H1 (cell line): ENCODE measurements at regions not wholly inside any gene's neighbourhood (a gene's known extent, or its start where the extent isn't known, plus 50 kb on each side); places are given as distances from the start of the nearest gene placed in this dataset.

Experiments used
- BRCA1 ChIP-seq: IDR thresholded peaks from 2 replicates; pipeline ENCODE4 v1.6.1; 2012; ENCODE audit warnings: low read depth, low read length, improper control_type of control experiment
- CHD1 ChIP-seq: IDR thresholded peaks from 2 replicates; pipeline ENCODE4 v1.6.1; 2012; ENCODE audit warnings: low read depth, low read length, improper control_type of control experiment
- EGR1 ChIP-seq: IDR thresholded peaks from 2 replicates; pipeline ENCODE4 v1.6.1; 2011; ENCODE audit warnings: low read depth, low read length, borderline replicate concordance
- EZH2 ChIP-seq: fragments of 200-600 bp; sonication (generic); IDR thresholded peaks from 2 replicates; pipeline ENCODE4 v1.7.1; 2012; ENCODE audit warnings: low read depth, mild to moderate bottlenecking, moderate library complexity, low read length, inconsistent platforms; ENCODE audit not compliant: severe bottlenecking
- FOSL1 ChIP-seq: IDR thresholded peaks from 2 replicates; pipeline ENCODE4 v1.6.1; 2011; ENCODE audit warnings: mild to moderate bottlenecking, low read depth, low read length, moderate library complexity; ENCODE audit not compliant: insufficient read depth
- JUN ChIP-seq: IDR thresholded peaks from 2 replicates; pipeline ENCODE4 v1.6.1; 2011; ENCODE audit warnings: low read depth, mild to moderate bottlenecking, improper control_type of control experiment, low read length
- KDM5A ChIP-seq: fragments of 200-600 bp; IDR thresholded peaks from 2 replicates; pipeline ENCODE4 v1.7.1; 2012; ENCODE audit warnings: mild to moderate bottlenecking, low read length, inconsistent platforms, mixed read lengths
- RNF2 ChIP-seq: fragments of 200-900, 300-1000 bp; sonication (generic); IDR thresholded peaks from 2 replicates; pipeline ENCODE4 v1.7.1; 2016; ENCODE audit warnings: borderline replicate concordance, low read depth, mild to moderate bottlenecking, antibody characterized with exemption, low read length; ENCODE audit not compliant: poor library complexity, severe bottlenecking; ENCODE audit errors: missing control alignments
- SP4 ChIP-seq: IDR thresholded peaks from 2 replicates; pipeline ENCODE4 v1.6.1; 2012; ENCODE audit warnings: low read length, inconsistent platforms
- SUZ12 ChIP-seq: fragments of 200-600 bp; sonication (generic); IDR thresholded peaks from 2 replicates; pipeline ENCODE4 v1.6.1; 2012; ENCODE audit warnings: mild to moderate bottlenecking, inconsistent platforms, low read length, moderate library complexity, mixed read lengths
- TCF12 ChIP-seq: IDR thresholded peaks from 2 replicates; pipeline ENCODE4 v1.6.1; 2011; ENCODE audit warnings: low read depth, mild to moderate bottlenecking, low read length

DNA sequence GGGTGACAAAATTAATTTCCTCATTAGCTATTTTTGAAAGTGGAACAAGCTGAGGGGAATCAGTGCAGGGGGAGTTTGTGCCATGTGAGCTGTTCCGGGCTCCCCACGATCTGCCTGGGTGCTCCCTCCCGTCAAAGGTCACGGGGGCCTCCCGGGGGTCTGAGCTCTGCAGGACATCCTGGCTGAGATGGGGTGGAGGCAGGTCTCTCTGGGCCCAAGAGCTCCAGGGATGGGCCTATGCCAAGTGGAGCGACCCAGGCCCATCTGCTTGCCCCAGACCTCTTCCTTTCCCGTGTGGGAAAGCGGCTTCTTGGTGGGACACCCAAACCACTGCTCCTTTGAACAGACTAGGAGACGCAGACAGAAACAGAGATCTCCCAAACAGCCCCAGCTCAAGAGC, 143.3 kb upstream of the ID2 start (continued):
- TF ChIP-seq CHD1 (no peak), FOSL1 (no peak), RNF2 (no peak), SP4 (no peak), EGR1 (no peak), BRCA1 (no peak), EZH2 (no peak), SUZ12 (no peak), KDM5A (no peak), TCF12 (no peak), JUN (no peak)
